Duodenal mucosa (tissue), 2 donors: ENCODE measurements at regions not wholly inside any gene's neighbourhood (a gene's known extent, or its start where the extent isn't known, plus 50 kb on each side); places are given as distances from the start of the nearest gene placed in this dataset.
"Not testable (repeated sequence)": the region's sequence is repeated elsewhere in the genome, so short reads cannot be mapped to it uniquely, and the experiment has no call there.

Experiments used
- H3K27ac ChIP-seq: one replicate; pipeline ENCODE4 v1.7.0; 2013; ENCODE audit warnings: low read depth, low read length
- H3K27me3 ChIP-seq, 2 donors: one replicate each; pipeline ENCODE4 v1.7.0; 2013; ENCODE audit warnings: low read length in 2 of 2, control low read depth in 1 of 2; ENCODE audit not compliant: insufficient read depth in 2 of 2, control insufficient read depth in 1 of 2
- H3K36me3 ChIP-seq, 2 donors: one replicate each; pipeline ENCODE4 v1.7.0; 2013; ENCODE audit warnings: low read length in 2 of 2, control low read depth in 1 of 2; ENCODE audit not compliant: insufficient read depth in 2 of 2, control insufficient read depth in 1 of 2
- H3K4me1 ChIP-seq, 2 donors: one replicate each; pipeline ENCODE4 v1.7.0; 2013; ENCODE audit warnings: low read length in 2 of 2, control low read depth in 1 of 2; ENCODE audit not compliant: insufficient read depth in 2 of 2, control insufficient read depth in 1 of 2
- H3K4me3 ChIP-seq, 2 donors: one replicate each; pipeline ENCODE4 v1.7.0; 2013; ENCODE audit warnings: low read length in 2 of 2, low read depth in 1 of 2
- H3K9ac ChIP-seq, 2 donors: one replicate each; pipeline ENCODE4 v1.7.0; 2013; ENCODE audit warnings: low read length in 2 of 2, low read depth in 1 of 2
- H3K9me3 ChIP-seq, 2 donors: one replicate each; pipeline ENCODE4 v1.7.0; 2013; ENCODE audit warnings: low read length in 2 of 2, control low read depth in 1 of 2; ENCODE audit not compliant: control insufficient read depth in 1 of 2

- no peak overlapping the region for H3K9ac ChIP-seq
- no peaks in the 10 kb centered on the region for H3K9me3 ChIP-seq
- H3K27ac ChIP-seq: no peak overlapping the region
- H3K4me3 ChIP-seq: no peak overlapping the region
- H3K4me1 ChIP-seq: no peaks in the 10 kb centered on the region
- no peaks in the 10 kb centered on the region for H3K27me3 ChIP-seq
- no peaks in the 10 kb centered on the region for H3K36me3 ChIP-seq
Measured at GRCh38 chr21:28590026-28590425, 402.7 kb downstream of the LTN1 start.

GRCh38 chr21:28588997-28589396, 403.7 kb downstream of the LTN1 start:
- Histone ChIP-seq H3K9me3 (no peaks in the 10 kb centered on the region), H3K27ac (no peak overlapping the region)

GRCh38 chr21:28587748-28588147, 404.9 kb downstream of the LTN1 start:
- no peaks in the 10 kb centered on the region for H3K9me3 ChIP-seq
- no peak overlapping the region for H3K4me3 ChIP-seq
- no peaks in the 10 kb centered on the region for H3K27me3 ChIP-seq
- H3K36me3 ChIP-seq: no peaks in the 10 kb centered on the region
- H3K4me1 ChIP-seq: no peaks in the 10 kb centered on the region
- H3K27ac ChIP-seq: no peak overlapping the region
- no peak overlapping the region for H3K9ac ChIP-seq

More at GRCh38 chr21:28588997-28589396, 403.7 kb downstream of the LTN1 start:
- no peaks in the 10 kb centered on the region for H3K36me3 ChIP-seq
- H3K9ac ChIP-seq: no peak overlapping the region
- H3K4me1 ChIP-seq: no peaks in the 10 kb centered on the region
- H3K27me3 ChIP-seq: no peaks in the 10 kb centered on the region
- H3K4me3 ChIP-seq: no peak overlapping the region

GRCh38 chr21:28581976-28582375, 410.7 kb downstream of the LTN1 start:
- Histone ChIP-seq H3K9ac (no peak overlapping the region), H3K36me3 (no peaks in the 10 kb centered on the region), H3K4me1 (no peaks in the 10 kb centered on the region), H3K4me3 (no peak overlapping the region), H3K27me3 (no peaks in the 10 kb centered on the region), H3K9me3 (no peaks in the 10 kb centered on the region), H3K27ac (no peak overlapping the region)

- H3K27me3 ChIP-seq, H3K36me3 ChIP-seq, H3K9ac ChIP-seq, H3K4me1 ChIP-seq, H3K27ac ChIP-seq, H3K9me3 ChIP-seq, H3K4me3 ChIP-seq: not testable (repeated sequence)
Measured at GRCh38 chr21:28581311-28581731, 411.4 kb downstream of the LTN1 start.

- H3K4me1 ChIP-seq: no peaks in the 10 kb centered on the region
- no peak overlapping the region for H3K27ac ChIP-seq
- no peaks in the 10 kb centered on the region for H3K36me3 ChIP-seq
- H3K4me3 ChIP-seq: no peak overlapping the region
- no peaks in the 10 kb centered on the region for H3K27me3 ChIP-seq
- H3K9me3 ChIP-seq: no peaks in the 10 kb centered on the region
- no peak overlapping the region for H3K9ac ChIP-seq
Measured at GRCh38 chr21:28580585-28580984, 412.1 kb downstream of the LTN1 start.

- H3K9me3 ChIP-seq: no peaks in the 10 kb centered on the region
- H3K9ac ChIP-seq: no peak overlapping the region
- no peak overlapping the region for H3K27ac ChIP-seq
- H3K36me3 ChIP-seq: no peaks in the 10 kb centered on the region
- H3K4me3 ChIP-seq: no peak overlapping the region
- H3K4me1 ChIP-seq: no peaks in the 10 kb centered on the region
- H3K27me3 ChIP-seq: no peaks in the 10 kb centered on the region
Measured at GRCh38 chr21:28579986-28580550, 412.6 kb downstream of the LTN1 start.

GRCh38 chr21:28568692-28569091, 424.0 kb downstream of the LTN1 start:
- H3K27me3 ChIP-seq: no peaks in the 10 kb centered on the region
- H3K4me1 ChIP-seq: no peaks in the 10 kb centered on the region
- H3K9ac ChIP-seq: no peak overlapping the region
- H3K9me3 ChIP-seq: peaks cover 0 to 2% of the 10 kb centered on the region in 2 donors
- no peak overlapping the region for H3K27ac ChIP-seq
- H3K4me3 ChIP-seq: no peak overlapping the region
- H3K36me3 ChIP-seq: no peaks in the 10 kb centered on the region

GRCh38 chr21:28563933-28564332, 428.7 kb downstream of the LTN1 start:
- not testable (repeated sequence) for H3K27ac ChIP-seq, H3K9ac ChIP-seq, H3K36me3 ChIP-seq, H3K4me1 ChIP-seq, H3K9me3 ChIP-seq, H3K27me3 ChIP-seq, H3K4me3 ChIP-seq

- Histone ChIP-seq H3K27ac (no peak overlapping the region), H3K36me3 (no peaks in the 10 kb centered on the region), H3K9ac (no peak overlapping the region), H3K27me3 (no peaks in the 10 kb centered on the region), H3K9me3 (peaks cover 0 to 4% of the 10 kb centered on the region in 2 donors), H3K4me3 (no peak overlapping the region), H3K4me1 (no peaks in the 10 kb centered on the region)
Measured at GRCh38 chr21:28561772-28562171, 430.9 kb downstream of the LTN1 start.
